Fibroblast of skin of left quadriceps (primary cell): ENCODE measurements at regions not wholly inside any gene's neighbourhood (a gene's known extent, or its start where the extent isn't known, plus 50 kb on each side); places are given as distances from the start of the nearest gene placed in this dataset.
"Not testable (repeated sequence)": the region's sequence is repeated elsewhere in the genome, so short reads cannot be mapped to it uniquely, and the experiment has no call there.

Experiments
- DNase-seq, 2 experiments: peaks; one replicate each; pipeline ENCODE4 v3.0.0-alpha.2; 2013; ENCODE audit warnings: low read depth in 2 of 2

DNA sequence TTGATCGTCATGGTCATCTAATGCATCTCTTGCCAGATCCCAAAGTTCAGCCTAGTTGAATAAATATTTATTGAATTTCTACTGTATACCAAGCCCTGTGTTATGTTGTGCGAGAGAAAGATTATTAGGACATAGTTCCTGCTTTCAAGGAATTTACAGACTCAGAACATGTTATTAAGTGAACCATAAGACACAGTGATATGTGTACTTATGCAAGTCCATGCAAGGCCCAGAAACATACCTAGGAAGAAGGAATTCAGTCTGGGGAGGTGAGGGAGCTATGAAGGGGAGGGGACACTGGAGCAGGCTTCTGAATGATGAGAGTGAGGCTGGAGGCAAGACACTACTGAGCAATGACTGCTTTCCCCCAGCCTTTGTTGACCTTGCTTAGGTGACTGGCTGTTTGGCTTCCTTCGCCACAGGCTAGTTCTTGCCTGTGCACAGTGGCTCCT lies 81.4 kb downstream of the ACAA2 start:
- DNase-seq = no peak

DNA sequence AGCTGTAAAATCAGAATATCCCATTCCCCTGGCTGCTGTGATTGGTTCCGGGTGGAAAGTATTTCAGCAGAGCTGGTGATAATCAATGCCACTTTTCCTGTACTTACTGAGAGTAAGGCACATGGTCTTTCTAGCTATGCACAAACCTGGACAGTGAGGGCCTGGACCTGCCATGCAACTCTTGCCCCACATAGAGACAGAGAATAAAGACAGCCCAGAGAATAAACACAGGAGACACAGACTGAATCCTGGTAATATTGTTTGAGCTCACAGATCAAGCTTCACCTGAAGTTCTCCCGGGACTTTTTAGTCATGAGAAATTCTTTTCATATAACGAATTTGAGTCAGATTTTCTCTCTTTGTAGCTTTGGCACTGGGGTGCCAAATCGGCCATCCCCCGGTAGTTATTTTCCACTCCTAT lies 81.9 kb downstream of the ACAA2 start:
- no peak for DNase-seq

DNA sequence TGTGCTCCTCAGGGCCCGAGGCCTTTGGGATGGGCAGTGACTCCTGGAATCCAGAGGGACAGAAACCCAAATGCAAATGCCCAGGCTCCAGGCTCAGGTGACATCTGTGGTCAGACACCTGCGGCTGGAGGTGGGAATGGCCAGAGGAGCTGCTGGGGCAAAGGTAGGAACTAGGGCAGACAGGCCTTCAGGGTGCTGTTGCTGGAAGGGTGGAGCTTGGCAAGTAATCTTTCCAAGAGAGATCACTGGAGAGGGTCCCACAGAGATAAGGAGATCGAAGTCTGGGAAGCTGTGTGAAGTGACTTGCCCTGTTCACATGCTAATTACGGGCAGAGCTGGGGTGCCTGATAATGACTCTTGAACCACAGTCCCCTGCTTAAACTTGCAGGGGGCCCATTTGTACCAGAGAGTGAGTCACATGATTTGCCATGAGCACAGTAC lies 82.4 kb downstream of the ACAA2 start:
- no peak for DNase-seq

DNA sequence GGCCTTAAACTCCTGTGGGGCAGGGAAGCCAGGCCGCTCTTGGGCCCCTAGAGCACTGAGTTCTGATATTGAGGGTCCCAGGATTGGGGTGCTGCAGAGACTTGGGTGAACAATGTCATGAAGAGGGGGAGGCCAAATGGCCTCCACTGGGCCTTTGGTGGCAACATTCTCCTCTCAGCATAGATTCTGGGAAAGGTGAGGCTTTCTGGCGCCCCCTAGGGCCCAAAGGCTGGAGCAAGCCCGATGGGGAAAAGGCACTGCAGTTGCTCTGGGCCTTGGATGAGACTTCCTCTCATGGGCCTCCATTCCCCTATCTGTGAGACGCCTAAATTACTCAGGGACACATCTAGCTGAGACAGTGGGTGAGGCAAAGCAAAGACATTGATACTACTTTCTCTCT lies 84.8 kb downstream of the ACAA2 start:
- DNase-seq = no peak

DNA sequence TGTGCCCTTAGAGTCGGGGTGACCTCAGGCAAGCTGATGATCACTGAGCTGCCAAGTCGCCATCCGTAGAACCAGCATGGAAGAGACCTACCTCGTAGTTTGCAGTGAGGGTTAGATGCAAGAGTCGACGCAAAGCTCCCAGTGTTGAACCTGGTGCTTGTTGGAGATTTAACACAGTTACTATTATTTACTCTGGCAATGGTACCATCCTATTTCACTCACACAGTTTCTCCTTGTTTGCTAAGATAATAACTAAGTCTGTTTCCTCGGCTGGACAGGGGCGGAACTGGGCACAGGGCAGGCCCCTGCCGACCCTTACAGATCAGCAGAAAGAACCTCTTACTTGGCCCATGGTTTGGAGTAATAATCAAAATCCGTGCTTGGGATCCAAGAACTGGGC lies 85.5 kb downstream of the ACAA2 start:
- DNase-seq = no peak

DNA sequence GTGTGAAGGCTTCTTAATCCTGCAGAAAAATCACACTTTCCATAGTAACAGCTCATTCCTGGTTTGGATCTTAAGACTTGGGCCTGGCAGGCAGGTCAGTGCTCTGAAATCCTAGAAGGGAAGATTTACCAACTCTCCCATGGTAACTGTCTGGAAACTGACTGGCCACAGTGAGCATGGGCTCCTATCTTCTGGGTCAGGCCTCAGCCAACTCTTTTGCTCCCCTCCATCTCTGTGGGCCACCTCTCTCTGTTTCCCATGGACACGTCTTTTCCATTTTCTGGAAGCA lies 86.7 kb downstream of the ACAA2 start:
- DNase-seq = no peak

DNA sequence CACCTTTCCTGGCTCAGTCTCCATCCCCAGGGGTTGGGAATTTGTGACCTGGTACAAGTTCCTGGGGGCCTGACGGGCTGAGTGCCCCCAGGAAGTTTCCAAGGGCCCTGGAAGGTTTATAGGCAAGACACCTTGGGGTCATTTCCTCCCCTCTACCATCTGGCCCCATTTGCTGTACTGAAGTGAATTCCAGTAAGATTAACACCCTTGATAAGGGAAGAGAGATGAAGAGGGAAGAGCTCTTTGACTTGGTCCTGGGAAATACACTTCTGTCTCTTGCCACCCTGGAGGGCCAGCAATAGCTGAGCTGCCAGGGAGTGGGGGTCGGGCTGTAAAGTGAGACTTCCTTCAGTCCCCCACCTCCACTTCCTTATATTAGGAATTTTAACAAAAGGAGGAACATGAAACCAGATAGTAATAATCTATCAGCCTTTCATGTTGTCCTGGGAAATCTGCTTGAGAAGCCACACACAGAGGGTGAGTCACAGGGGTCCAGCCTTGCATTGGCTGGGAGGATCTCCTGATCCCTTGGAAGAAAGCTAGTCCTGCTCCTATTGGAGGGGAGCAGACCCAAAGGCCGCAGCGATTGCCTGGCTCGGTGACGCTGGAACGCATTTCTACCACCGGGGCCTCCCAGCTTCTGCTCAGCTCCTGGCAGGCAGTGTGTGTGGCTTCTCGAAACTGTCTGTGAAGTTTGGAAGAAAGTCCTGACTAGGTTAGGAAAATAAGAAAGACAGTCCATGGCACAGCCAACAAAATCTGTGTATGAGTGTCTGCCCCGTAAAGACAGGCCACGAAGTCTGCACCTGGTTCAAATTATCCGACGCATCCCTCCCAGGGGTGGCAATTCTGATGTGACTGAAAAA lies 87.3 kb downstream of the ACAA2 start:
- peak; percentile 98 for DNase-seq

DNA sequence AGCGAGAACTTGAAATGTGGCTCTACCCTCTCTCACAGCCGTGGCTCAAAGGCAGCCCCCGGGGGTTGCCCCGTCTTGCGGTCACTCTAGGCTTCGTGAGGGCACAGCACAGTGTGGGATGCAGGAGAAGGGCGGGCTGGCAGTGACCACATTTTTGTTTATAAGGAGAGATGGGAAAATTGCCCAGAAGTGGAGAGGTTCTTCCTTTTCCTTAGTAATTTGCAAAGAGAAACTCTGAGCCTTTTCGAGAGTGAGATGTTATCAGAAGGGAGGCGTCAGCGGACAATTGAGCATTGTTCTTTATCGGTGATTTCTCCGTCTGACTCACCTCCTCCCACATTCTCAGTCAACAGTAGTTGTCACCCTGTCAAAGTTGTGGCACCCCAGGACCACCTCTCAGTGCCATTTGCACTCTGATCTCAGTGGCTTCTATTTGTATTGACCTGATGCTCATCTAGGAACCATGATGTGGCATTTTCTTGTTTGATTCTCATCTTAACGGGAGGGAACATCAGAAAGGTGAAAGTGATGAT lies 89.6 kb downstream of the ACAA2 start:
- no peak for DNase-seq

DNA sequence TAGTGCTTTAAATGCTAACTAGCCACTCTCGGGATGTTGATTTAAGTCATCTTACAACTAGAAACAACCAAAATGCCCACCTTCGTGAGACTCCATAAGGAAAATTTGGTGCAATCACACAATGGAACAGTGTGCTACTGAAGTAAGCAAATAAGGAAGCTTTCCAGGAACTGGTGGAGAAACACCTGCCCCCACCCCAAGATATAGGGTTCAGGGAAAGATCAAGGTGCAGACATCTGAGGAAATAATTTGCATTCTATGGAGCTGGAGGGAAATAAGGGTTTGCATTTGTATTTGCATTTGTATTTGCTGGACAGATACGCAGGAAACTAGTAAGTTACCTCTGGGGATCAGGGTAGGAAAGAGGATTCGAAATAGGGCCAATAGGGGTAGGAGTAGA lies 90.9 kb downstream of the ACAA2 start:
- no peak for DNase-seq

DNA sequence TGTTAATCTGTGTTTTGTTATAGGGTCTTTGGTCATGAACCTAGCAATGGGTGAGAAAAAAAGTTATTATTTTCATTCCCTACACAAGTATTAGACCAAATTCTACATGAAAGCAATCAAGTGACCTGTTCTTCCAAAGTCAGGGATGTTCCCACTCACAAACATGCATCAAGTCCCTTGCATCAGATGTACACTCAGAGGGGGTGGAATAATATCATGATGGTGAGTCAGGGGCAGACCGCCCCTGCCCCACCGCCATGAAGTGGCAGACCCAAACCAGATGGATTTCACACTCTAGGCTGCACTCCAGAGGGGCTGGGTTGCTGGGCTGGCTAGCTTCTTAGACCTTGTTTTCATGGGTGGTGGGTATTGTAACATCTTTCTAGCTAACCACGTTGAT lies 91.4 kb downstream of the ACAA2 start:
- DNase-seq = no peak

DNA sequence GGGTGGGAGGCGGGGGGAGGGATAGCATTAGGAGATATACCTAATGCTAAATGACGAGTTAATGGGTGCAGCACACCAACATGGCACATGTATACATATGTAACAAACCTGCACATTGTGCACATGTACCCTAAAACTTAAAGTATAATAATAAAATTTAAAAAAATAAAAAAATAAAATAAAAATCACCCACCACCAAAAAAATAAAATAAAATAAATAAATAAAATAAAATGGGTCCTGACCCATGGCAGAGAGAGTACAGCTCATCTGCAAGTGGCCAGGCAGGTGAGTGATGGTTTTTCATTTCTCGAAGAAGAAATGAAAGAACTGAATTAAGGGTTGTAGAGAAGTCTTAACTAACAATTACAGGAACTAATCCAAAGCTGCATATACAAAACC lies 92.4 kb downstream of the ACAA2 start:
- DNase-seq = not testable (repeated sequence)

DNA sequence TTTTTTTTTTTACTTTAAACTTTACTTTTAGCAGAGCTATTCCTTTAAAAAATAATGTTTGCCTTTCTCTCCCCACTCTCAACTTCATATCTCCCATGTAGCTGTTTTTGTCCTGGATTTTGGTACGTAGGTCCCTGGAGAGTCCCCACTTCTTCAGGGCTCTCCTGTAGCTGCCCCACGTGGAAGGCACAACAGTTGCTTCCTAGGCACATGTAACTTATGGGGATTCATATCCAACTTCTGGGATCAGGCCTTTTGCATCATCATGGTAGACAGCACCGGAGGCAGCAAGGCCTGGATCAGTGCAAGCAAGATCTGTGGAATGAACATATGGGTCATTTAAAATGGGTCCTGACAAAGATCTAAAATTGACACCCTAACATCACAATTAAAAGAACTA lies 95.7 kb downstream of the ACAA2 start:
- DNase-seq = no peak

DNA sequence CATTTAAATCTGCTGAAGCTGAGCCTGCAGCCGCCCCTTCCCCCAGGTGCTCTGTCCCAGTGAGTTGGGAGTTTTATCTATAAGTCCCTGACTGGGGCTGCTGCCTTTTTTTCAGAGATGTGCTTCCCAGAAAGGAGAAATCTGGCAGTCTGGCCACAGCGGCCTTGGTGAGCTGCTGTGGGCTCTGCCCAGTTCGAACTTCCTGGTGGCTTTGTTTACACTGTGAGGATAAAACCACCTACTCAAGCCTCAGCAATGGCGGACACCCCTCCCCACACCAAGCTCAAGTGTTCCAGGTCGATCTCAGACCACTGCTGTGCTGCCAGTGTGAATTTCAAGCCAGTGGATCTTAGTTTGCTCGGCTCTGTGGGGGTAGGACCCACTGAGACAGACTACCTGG lies 97.3 kb downstream of the ACAA2 start:
- DNase-seq = no peak

DNA sequence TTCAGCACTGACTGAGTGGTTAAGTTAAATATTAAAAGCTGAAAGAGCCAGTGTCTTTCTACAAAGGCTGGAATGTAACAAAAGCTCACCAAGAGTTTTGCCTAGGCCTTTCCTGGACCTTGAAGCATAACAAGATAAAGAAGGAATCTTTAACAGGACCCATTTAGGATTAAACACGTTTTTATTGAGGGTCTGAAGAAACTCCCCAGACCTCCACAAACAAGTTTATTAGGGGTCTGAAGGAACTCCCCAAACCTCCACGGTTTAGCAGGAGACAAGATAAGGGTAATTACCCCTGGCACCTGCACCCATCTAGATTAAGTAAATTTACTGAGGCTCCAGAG lies 104.0 kb downstream of the ACAA2 start:
- DNase-seq = no peak

DNA sequence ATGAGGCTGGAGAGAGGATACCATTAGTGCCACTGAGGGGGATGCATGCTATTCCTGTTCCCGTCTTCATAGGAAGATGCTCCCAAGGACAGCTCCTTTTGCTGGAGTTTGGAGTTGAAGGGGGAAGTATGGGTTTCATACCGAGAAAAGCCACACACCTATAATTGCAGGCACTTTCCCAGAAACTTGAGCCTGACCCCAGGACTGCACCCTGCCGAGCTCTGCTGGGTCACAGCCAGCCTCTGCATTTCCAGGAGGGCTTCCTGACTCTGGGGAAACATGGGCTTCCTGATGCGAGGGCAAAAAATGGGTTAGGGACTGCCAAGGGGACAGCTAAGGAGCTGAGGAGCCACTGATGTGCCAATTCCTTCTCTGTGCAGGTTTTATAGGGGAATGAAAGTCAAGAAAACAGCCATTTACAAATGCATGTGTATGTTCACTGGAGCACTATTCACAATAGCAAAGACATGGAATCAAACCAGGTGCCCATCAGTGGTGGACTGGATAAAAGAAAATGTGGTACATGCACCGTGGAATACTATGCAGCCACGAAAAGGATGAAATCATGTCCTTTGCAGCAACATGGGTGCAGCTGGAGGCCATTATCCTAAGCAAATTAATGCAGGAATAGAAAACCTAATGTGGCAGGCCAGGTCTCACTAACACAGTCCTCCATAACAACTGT lies 104.5 kb downstream of the ACAA2 start:
- DNase-seq = no peak

DNA sequence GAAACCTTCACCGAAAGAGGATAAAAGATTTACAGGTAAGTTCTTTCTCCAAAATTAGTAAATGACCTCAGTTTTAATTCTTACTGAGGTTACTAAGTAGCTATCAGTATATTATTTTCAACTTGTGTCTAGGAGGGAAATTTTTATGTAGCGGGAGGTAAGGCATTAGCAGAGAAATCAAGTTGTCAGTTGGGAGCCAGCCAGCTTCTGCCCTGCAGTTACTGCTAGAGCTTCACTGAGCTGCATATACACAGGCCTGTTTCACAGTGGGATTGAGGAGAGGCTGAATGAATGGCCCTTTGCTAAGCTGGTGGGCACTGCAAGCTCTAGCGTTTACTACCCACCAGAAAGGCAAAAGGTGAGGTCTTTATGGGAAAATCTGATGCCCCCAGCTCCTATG lies 105.7 kb downstream of the ACAA2 start:
- no peak for DNase-seq

DNA sequence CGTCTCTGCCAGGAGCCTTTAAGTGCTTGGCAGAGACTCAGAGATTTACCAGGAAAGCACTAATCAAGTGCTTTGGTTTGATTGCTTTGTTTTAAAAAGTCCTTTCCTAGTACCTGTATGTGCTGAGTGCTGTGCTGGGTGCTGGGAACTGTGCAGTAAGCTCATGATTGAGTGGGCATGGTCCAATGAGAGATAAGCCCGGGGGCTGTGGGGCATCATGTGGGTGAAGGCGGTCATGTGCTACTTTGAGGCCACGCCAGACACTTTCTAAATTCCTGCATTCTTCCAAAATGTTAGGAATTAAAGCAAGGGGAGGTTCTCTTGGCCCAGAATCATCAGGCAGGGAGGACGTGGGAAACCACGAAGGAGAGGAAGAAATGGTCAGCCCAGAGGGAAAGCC lies 109.0 kb downstream of the ACAA2 start:
- DNase-seq = no peak

DNA sequence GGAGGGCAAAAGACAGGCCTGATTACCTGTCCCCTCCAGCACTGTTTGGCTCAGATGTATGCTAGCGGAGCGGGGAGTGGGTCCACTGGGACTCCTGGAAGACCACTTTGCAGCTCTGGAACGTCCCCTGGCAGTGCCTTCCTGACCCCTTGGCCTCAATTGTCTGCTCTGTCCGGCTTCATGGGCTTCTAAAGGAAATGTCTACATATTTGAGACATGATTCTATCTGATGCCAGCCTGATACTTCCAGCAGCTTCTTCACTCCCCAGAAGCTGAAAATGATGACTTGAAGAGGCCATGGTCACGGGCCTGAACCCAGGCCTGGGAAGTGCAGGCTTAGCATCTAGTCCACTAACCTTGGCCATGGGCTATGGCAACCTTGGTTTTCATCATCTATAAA lies 112.1 kb downstream of the ACAA2 start:
- no peak for DNase-seq

DNA sequence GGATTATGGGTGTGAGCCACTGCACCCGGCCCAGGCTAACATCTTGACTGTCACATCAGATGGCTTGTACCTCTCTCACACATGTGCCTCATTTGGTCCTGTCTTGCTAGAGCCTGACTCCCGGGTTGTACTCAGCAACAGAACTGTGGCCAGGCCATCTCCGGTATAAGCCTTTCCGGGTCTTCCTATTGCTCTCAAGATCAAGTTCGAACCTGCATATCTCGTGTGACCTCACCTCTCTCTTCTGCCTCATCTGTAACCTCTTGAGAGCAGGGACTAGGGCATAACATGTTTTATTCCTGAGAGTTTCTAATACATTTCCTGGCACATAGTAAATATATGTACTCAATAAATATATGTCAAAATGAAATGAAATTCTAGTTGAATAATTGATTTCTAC lies 114.0 kb downstream of the ACAA2 start:
- DNase-seq = no peak

DNA sequence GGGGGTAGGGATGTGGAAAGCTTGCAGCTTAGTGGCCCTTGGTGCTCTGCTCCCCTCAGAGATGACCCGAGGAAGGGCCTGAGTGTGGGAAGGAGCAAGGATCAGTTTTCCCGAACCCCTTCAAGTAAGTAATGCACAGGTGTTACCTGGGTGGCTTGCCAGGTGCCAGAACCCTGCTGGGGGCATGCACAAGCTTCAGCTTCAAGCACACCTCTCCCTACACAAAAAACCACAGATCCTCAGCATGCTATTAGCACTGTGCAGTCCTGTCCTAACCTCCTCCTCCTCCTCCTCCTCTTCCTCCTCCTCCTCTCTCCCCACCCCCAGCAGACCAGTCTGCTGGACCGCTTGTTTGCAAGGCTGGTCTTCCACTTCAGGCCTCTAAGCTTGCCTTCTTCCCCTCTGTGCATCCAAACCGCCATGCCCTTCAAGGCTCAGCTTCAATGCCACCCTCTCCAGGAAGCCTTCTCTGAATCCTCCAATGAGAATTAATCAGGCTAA lies 114.8 kb downstream of the ACAA2 start:
- DNase-seq = no peak

DNA sequence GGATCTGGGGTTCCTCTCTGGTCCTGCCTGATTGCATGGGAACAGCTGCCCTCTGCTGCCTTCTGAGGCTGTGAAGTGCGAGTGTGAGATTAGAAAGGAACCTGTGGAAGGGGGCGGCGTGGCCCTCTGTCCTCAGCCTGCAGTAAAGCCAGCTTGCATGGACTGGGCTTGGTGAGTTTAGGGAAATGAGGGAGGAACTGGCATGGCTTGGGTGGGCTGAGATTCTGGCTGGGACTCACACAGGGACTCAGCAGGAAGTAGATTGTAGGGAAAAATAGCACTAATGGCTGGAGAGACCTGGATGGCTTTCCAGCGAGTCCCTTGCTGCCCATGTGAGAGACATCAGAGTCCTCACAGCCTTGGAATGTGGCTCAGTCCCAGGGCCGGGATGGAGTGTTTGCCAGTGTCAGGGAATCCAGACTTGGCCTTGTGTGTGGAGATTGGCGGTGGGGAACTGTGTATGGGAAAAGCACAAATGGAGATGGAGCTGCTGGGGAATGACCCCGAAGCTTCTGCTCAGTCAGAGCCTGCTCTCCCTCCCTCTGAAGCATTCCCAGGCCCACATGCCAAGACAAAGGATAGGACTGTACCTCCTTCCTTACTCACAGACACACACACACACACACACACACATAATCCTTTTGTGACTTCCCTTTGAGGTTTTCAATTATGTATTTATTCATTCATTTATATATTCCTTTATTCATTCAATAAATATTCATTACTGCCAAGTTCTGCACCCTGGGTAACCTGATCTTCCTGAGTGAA lies 115.4 kb downstream of the ACAA2 start:
- no peak for DNase-seq

DNA sequence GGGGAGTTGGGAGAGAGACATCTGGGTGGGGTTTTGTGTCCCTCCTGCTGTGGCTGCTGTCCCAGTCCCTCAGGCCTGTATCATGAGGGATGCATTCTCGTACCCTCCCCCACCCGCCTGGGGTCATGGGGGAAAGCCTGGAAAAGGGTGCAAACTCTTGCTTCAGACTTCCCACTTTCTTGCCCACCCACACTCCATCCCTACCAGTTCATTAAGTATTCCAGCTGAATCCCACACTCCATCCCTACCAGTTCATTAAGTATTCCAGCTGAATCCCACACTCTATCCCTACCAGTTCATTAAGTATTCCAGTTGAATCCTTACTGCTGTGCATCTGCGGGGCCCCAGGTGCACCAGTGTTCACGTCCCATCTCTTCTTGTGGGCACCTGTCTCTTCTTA lies 116.3 kb downstream of the ACAA2 start:
- DNase-seq = no peak
